ENCODE measurements at regions not wholly inside any gene's neighbourhood (a gene's known extent, or its start where the extent isn't known, plus 50 kb on each side); places are given as distances from the start of the nearest gene placed in this dataset.

GRCh38 chr10:6979371-6979770 lies 399.3 kb upstream of the PRKCQ start:
- no peaks in the 10 kb centered on the region for H3K36me3 Mint-ChIP-seq
- no peak overlapping the region for H3K27ac Mint-ChIP-seq
- DNase-seq (ENCODE audit: low spot score in 2 of 2) (no peak), ATAC-seq (no peak)
- peaks cover 0 to 4% of the 10 kb centered on the region in 2 donors for H3K9me3 Mint-ChIP-seq

GRCh38 chr10:6978187-6978627 lies 398.1 kb upstream of the PRKCQ start:
- H3K9me3 Mint-ChIP-seq: no peaks in the 10 kb centered on the region
- no peak for DNase-seq (ENCODE audit: low spot score in 2 of 2)
- H3K36me3 Mint-ChIP-seq: no peaks in the 10 kb centered on the region
- no peak for ATAC-seq
- no peak overlapping the region for H3K27ac Mint-ChIP-seq

- Mint-ChIP-seq H3K9me3 (no peaks in the 10 kb centered on the region), H3K27ac (no peak overlapping the region), H3K36me3 (no peaks in the 10 kb centered on the region)
- no peak for ATAC-seq
- no peak for DNase-seq (ENCODE audit: low spot score in 2 of 2)
These were observed 397.5 kb upstream of the PRKCQ start for GRCh38 chr10:6977398-6978186.

- ATAC-seq: no peak
- H3K36me3 Mint-ChIP-seq: no peaks in the 10 kb centered on the region
- DNase-seq (ENCODE audit: low spot score in 2 of 2): no peak
- no peaks in the 10 kb centered on the region for H3K9me3 Mint-ChIP-seq
- H3K27ac Mint-ChIP-seq: no peak overlapping the region
These were observed 393.8 kb upstream of the PRKCQ start for GRCh38 chr10:6973899-6974298.

- no peaks in the 10 kb centered on the region for H3K36me3 Mint-ChIP-seq
- no peaks in the 10 kb centered on the region for H3K9me3 Mint-ChIP-seq
- DNase-seq (ENCODE audit: low spot score in 2 of 2): no peak
- no peak for ATAC-seq
- no peak overlapping the region for H3K27ac Mint-ChIP-seq
These were observed 392.1 kb upstream of the PRKCQ start for GRCh38 chr10:6972226-6972625.

GRCh38 chr10:6969659-6970058 lies 389.6 kb upstream of the PRKCQ start:
- Mint-ChIP-seq H3K27ac (no peak overlapping the region), H3K36me3 (no peaks in the 10 kb centered on the region), H3K9me3 (no peaks in the 10 kb centered on the region)
- no peak for DNase-seq (ENCODE audit: low spot score in 2 of 2)
- ATAC-seq: no peak

- DNase-seq (ENCODE audit: low spot score in 2 of 2) (no peak), ATAC-seq (no peak)
These were observed 384.5 kb upstream of the PRKCQ start for GRCh38 chr10:6964543-6964942.

GRCh38 chr10:6962576-6962975 lies 382.5 kb upstream of the PRKCQ start:
- Mint-ChIP-seq H3K9me3 (no peaks in the 10 kb centered on the region), H3K36me3 (no peaks in the 10 kb centered on the region), H3K27ac (no peak overlapping the region)
- no peak for ATAC-seq
- no peak for DNase-seq (ENCODE audit: low spot score in 2 of 2)

More at GRCh38 chr10:6964543-6964942, 384.5 kb upstream of the PRKCQ start:
- Mint-ChIP-seq H3K9me3 (no peaks in the 10 kb centered on the region), H3K36me3 (no peaks in the 10 kb centered on the region), H3K27ac (no peak overlapping the region)

GRCh38 chr10:6958711-6959110 lies 378.6 kb upstream of the PRKCQ start:
- no peak overlapping the region for H3K27ac Mint-ChIP-seq
- ATAC-seq (no peak), DNase-seq (ENCODE audit: low spot score in 2 of 2) (no peak)
- no peaks in the 10 kb centered on the region for H3K9me3 Mint-ChIP-seq
- no peaks in the 10 kb centered on the region for H3K36me3 Mint-ChIP-seq

GRCh38 chr10:6958254-6958653 lies 378.2 kb upstream of the PRKCQ start:
- DNase-seq (ENCODE audit: low spot score in 2 of 2) (no peak), ATAC-seq (no peak)
- no peaks in the 10 kb centered on the region for H3K9me3 Mint-ChIP-seq
- no peak overlapping the region for H3K27ac Mint-ChIP-seq
- H3K36me3 Mint-ChIP-seq: no peaks in the 10 kb centered on the region

- Mint-ChIP-seq H3K9me3 (no peaks in the 10 kb centered on the region), H3K36me3 (no peaks in the 10 kb centered on the region), H3K27ac (no peak overlapping the region)
- no peak for DNase-seq (ENCODE audit: low spot score in 2 of 2)
- no peak for ATAC-seq
These were observed 377.8 kb upstream of the PRKCQ start for GRCh38 chr10:6957851-6958250.

- DNase-seq (ENCODE audit: low spot score in 2 of 2) (no peak), ATAC-seq (no peak)
- H3K36me3 Mint-ChIP-seq: no peaks in the 10 kb centered on the region
- H3K9me3 Mint-ChIP-seq: no peaks in the 10 kb centered on the region
- H3K27ac Mint-ChIP-seq: no peak overlapping the region
These were observed 376.5 kb upstream of the PRKCQ start for GRCh38 chr10:6956562-6956961.

GRCh38 chr10:6953271-6953801 lies 373.3 kb upstream of the PRKCQ start:
- H3K27ac Mint-ChIP-seq: no peak overlapping the region
- peaks cover 0 to 4% of the 10 kb centered on the region in 2 donors for H3K9me3 Mint-ChIP-seq
- H3K36me3 Mint-ChIP-seq: peaks cover 0 to 5% of the 10 kb centered on the region in 2 donors
- ATAC-seq (no peak), DNase-seq (ENCODE audit: low spot score in 2 of 2) (no peak)

- ATAC-seq: no peak
- Mint-ChIP-seq H3K27ac (no peak overlapping the region), H3K9me3 (peaks cover 0 to 4% of the 10 kb centered on the region in 2 donors), H3K36me3 (peaks cover 0 to 5% of the 10 kb centered on the region in 2 donors)
- no peak for DNase-seq (ENCODE audit: low spot score in 2 of 2)
These were observed 371.7 kb upstream of the PRKCQ start for GRCh38 chr10:6951732-6952131.

GRCh38 chr10:6950133-6950532 lies 370.1 kb upstream of the PRKCQ start:
- peaks cover 0 to 5% of the 10 kb centered on the region in 2 donors for H3K36me3 Mint-ChIP-seq
- ATAC-seq (peak; percentile 67 to 75), DNase-seq (ENCODE audit: low spot score in 2 of 2) (no peak)
- H3K9me3 Mint-ChIP-seq: peaks cover 0 to 4% of the 10 kb centered on the region in 2 donors
- H3K27ac Mint-ChIP-seq: no peak overlapping the region

- Mint-ChIP-seq H3K27ac (no peak overlapping the region), H3K9me3 (peaks cover 0 to 3% of the 10 kb centered on the region in 2 donors), H3K36me3 (peaks cover 0 to 3% of the 10 kb centered on the region in 2 donors)
- ATAC-seq: no peak
- no peak for DNase-seq (ENCODE audit: low spot score in 2 of 2)
These were observed 364.4 kb upstream of the PRKCQ start for GRCh38 chr10:6944436-6944835.

GRCh38 chr10:6938384-6938783 lies 358.3 kb upstream of the PRKCQ start:
- Mint-ChIP-seq H3K9me3 (peaks cover 7 to 10% of the 10 kb centered on the region in 2 donors), H3K36me3 (no peaks in the 10 kb centered on the region), H3K27ac (no peak overlapping the region)
- ATAC-seq (no peak), DNase-seq (ENCODE audit: low spot score in 2 of 2) (no peak)

GRCh38 chr10:6936931-6937330 lies 356.9 kb upstream of the PRKCQ start:
- Mint-ChIP-seq H3K36me3 (no peaks in the 10 kb centered on the region), H3K27ac (no peak overlapping the region), H3K9me3 (peaks cover 7 to 10% of the 10 kb centered on the region in 2 donors)
- DNase-seq (ENCODE audit: low spot score in 2 of 2): no peak
- ATAC-seq: no peak

Measured in activated naive CD4-positive, alpha-beta T cell treated with anti-CD3 and anti-CD28 coated beads, Interleukin-2, amount 50 U/mL, for 72 hours (primary cell).